OCI-LY7 (cell line): ENCODE measurements at regions not wholly inside any gene's neighbourhood (a gene's known extent, or its start where the extent isn't known, plus 50 kb on each side); places are given as distances from the start of the nearest gene placed in this dataset.

ENCODE experiments used
- BruUV-seq: library from RNA; stranded (reverse); fragments of 400-500 nt; replicated peaks from 2 replicates; lab custom pipeline; 2021; lab: Mats Ljungman, UMichigan
- CTCF ChIA-PET: fragments of 300-600 bp; sonication (Branson Sonifier 250); formaldehyde crosslinking; loops from one replicate; lab custom pipeline; 2022; ENCODE audit warnings: antibody characterized with exemption; ENCODE audit not compliant: unreplicated experiment; lab: Charles Lee
- POLR2A ChIA-PET: fragments of 300-600 bp; sonication (Branson Sonifier 250); formaldehyde crosslinking; loops from one replicate; lab custom pipeline; 2022; ENCODE audit warnings: antibody characterized with exemption; lab: Charles Lee
- DNase-seq: peaks from one replicate; pipeline ENCODE4 v3.0.0-alpha.2; 2015; ENCODE audit warnings: low spot score
- H2AFZ ChIP-seq: fragments of 200-600 bp; sonication (generic), shearing (Covaris generic); 2 replicates; pipeline ENCODE4 v1.6.1; 2014; ENCODE audit warnings: mild to moderate bottlenecking, antibody characterized with exemption, low read length, moderate library complexity
- H3K27ac ChIP-seq: fragments of 200-600 bp; sonication (generic); 2 replicates; pipeline ENCODE4 v1.5.1; 2014; ENCODE audit warnings: mixed run types, low read depth, mild to moderate bottlenecking, moderate library complexity, low read length, inconsistent platforms; ENCODE audit not compliant: poor library complexity, severe bottlenecking
- H3K36me3 ChIP-seq: fragments of 200-600 bp; sonication (generic); 2 replicates; pipeline ENCODE4 v1.6.1; 2014; ENCODE audit warnings: mild to moderate bottlenecking, antibody characterized with exemption, low read length, moderate library complexity, mixed read lengths; ENCODE audit not compliant: insufficient read depth
- H3K4me1 ChIP-seq: fragments of 200-600 bp; sonication (generic); 2 replicates; pipeline ENCODE4 v1.5.1; 2014; ENCODE audit warnings: mild to moderate bottlenecking, low read length; ENCODE audit not compliant: insufficient read depth, poor library complexity, severe bottlenecking
- H3K4me2 ChIP-seq: fragments of 200-600 bp; sonication (generic); 2 replicates; pipeline ENCODE4 v1.6.1; 2014; ENCODE audit warnings: mild to moderate bottlenecking, low read length
- H3K4me3 ChIP-seq: fragments of 200-600 bp; sonication (generic); 2 replicates; pipeline ENCODE4 v1.5.1; 2014; ENCODE audit warnings: mild to moderate bottlenecking, low read depth, low read length; ENCODE audit not compliant: poor library complexity, severe bottlenecking
- H3K79me2 ChIP-seq: fragments of 200-600 bp; sonication (generic); 2 replicates; pipeline ENCODE4 v1.6.1; 2016; ENCODE audit warnings: low read depth, mild to moderate bottlenecking, low read length, moderate library complexity, mixed read lengths; ENCODE audit not compliant: insufficient read depth
- H3K9me2 ChIP-seq: fragments of 200-600 bp; sonication (generic); 2 replicates; pipeline ENCODE4 v1.6.1; 2016; ENCODE audit warnings: mild to moderate bottlenecking, low read length, mixed read lengths; ENCODE audit not compliant: insufficient read depth
- H3K9me3 ChIP-seq: fragments of 200-600 bp; sonication (generic); 2 replicates; pipeline ENCODE4 v1.6.1; 2014; ENCODE audit warnings: mild to moderate bottlenecking, mixed run types, low read length, mixed read lengths
- H4K20me1 ChIP-seq: fragments of 200-600 bp; sonication (generic); 2 replicates; pipeline ENCODE4 v1.6.1; 2014; ENCODE audit warnings: mild to moderate bottlenecking, antibody characterized with exemption, low read length, moderate library complexity, mixed read lengths; ENCODE audit not compliant: insufficient read depth
- EZH2phosphoT487 ChIP-seq: fragments of 200-600 bp; sonication (generic); IDR thresholded peaks from 2 replicates; pipeline ENCODE4 v1.6.1; 2018; ENCODE audit warnings: low read depth, borderline replicate concordance, mild to moderate bottlenecking, mixed run types, antibody characterized with exemption, low read length, moderate library complexity, mixed read lengths
- intact Hi-C: fragments of 100-400 bp; cut with micrococcal nuclease; formaldehyde crosslinking; loops from one replicate; pipeline ENCODE4 v1.10.0; 2022; ENCODE audit not compliant: unreplicated experiment
- TF ChIP-seq, protein P1 (sequence below): fragments of 200-600 bp; sonication (generic); conservative IDR thresholded peaks from 2 replicates; pipeline ENCODE4 v1.5.1; 2014; ENCODE audit warnings: mild to moderate bottlenecking, antibody characterized with exemption, low read length, moderate library complexity, mixed read lengths

DNA sequence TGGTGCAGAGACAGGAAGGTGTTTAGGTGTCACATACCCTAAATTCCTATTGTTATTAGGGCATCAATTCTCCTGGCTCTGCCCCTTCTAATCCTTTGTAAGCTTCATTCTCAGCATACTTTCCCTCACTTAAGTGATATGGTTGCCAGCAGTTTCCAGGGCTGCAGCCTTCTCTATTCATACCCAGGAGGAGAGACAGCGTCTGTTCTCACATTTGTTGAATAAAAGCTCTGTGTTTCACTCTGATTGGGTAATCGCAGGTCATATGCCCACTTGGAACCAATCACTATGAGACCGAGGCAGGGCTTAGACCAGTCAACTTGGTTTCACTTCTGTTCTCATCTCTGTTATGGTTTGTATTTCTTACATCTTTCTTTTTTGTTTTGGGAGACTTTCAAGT lies 109.6 kb upstream of the MTPN start:
- intact Hi-C loops: no loop called here
- ChIA-PET POLR2A (interaction anchor here (0.6 to 0.7 kb wide), 2 partner anchors 17 to 118 kb away, joined by 3 read pairs; no protein-coding TSS in a partner anchor), CTCF (no interaction called here)
- Histone ChIP-seq H3K9me2 (no peaks in the 10 kb centered on the region), H3K79me2 (no peaks in the 10 kb centered on the region), H2AFZ (peak overlapping the region; percentile 18; the same call in 1 of the 2 replicates), H3K4me3 (no peak overlapping the region), H3K27ac (no peak overlapping the region), H4K20me1 (no peaks in the 10 kb centered on the region), H3K4me2 (no peak overlapping the region), H3K4me1 (no peaks in the 10 kb centered on the region), H3K9me3 (no peaks in the 10 kb centered on the region), H3K36me3 (no peaks in the 10 kb centered on the region; the same call in 1 of the 2 replicates)
- DNase-seq: peak; percentile 44
- BruUV-seq: no TSS peak
- TF ChIP-seq EZH2phosphoT487: no peak
- TF ChIP-seq, protein P1, sequence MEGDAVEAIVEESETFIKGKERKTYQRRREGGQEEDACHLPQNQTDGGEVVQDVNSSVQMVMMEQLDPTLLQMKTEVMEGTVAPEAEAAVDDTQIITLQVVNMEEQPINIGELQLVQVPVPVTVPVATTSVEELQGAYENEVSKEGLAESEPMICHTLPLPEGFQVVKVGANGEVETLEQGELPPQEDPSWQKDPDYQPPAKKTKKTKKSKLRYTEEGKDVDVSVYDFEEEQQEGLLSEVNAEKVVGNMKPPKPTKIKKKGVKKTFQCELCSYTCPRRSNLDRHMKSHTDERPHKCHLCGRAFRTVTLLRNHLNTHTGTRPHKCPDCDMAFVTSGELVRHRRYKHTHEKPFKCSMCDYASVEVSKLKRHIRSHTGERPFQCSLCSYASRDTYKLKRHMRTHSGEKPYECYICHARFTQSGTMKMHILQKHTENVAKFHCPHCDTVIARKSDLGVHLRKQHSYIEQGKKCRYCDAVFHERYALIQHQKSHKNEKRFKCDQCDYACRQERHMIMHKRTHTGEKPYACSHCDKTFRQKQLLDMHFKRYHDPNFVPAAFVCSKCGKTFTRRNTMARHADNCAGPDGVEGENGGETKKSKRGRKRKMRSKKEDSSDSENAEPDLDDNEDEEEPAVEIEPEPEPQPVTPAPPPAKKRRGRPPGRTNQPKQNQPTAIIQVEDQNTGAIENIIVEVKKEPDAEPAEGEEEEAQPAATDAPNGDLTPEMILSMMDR: no peak

DNA sequence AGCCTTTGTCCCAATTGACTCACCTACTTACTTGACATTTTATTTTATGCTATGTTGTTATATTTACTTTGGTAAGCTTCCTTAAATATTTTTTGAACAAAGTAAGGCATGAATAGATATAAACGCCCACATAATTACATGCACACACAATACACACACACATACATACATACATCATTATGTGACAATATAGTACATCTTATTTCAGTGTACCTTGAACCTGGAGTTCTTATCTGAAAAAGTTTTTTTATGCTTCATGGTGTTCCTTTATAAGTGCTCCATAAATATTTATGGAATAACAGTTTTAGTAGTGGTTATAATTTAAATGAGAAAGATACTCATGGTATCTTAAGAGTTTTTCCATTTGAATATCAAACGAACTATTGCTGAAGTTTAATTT lies 102.8 kb upstream of the MTPN start:
- no TSS peak for BruUV-seq
- H2AFZ ChIP-seq: 0 out of 2 replicates have a peak overlapping the region, but pooled peaks have one; percentile 28
- no peak for DNase-seq
- ChIA-PET CTCF (no interaction called here), POLR2A (interaction anchor here (0.6 to 0.9 kb wide), 3 partner anchors 15 to 536 kb away, joined by 3 to 4 read pairs (median 4); no protein-coding TSS in a partner anchor)
- no peak overlapping the region for H3K4me3 ChIP-seq
- TF ChIP-seq, protein P1: no peak
- TF ChIP-seq EZH2phosphoT487: no peak
- no peaks in the 10 kb centered on the region for H4K20me1 ChIP-seq
- intact Hi-C loops: no loop called here
- H3K4me2 ChIP-seq: no peak overlapping the region
- H3K4me1 ChIP-seq: no peaks in the 10 kb centered on the region
- H3K36me3 ChIP-seq: no peaks in the 10 kb centered on the region
- H3K9me2 ChIP-seq: no peaks in the 10 kb centered on the region
- H3K27ac ChIP-seq: no peak overlapping the region
- H3K79me2 ChIP-seq: no peaks in the 10 kb centered on the region
- H3K9me3 ChIP-seq: no peaks in the 10 kb centered on the region

DNA sequence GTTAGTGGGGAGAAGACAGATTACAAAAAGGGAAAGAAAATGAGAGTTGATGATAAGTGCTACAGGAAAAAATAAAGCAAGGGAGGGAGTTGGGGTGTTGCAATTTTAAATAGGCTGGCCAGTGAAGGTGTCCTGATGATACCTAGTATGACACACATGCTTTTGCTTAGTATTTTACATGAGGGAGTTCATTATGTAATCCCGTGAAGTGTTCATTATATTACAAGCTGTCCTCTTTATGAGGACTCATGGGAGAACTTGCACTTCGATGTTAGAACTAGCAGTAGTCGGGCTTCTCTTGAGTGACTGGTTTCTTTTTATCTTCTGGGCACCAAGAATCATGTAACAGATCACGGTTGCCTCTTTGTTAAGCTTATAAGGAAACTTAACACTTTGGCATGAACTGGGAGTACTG lies 102.3 kb upstream of the MTPN start:
- Histone ChIP-seq H2AFZ (0 out of 2 replicates have a peak overlapping the region, but pooled peaks have one; percentile 28), H3K9me3 (no peaks in the 10 kb centered on the region), H3K9me2 (no peaks in the 10 kb centered on the region), H3K79me2 (no peaks in the 10 kb centered on the region), H4K20me1 (no peaks in the 10 kb centered on the region), H3K36me3 (no peaks in the 10 kb centered on the region), H3K4me3 (no peak overlapping the region), H3K4me2 (no peak overlapping the region), H3K4me1 (no peaks in the 10 kb centered on the region), H3K27ac (no peak overlapping the region)
- intact Hi-C loops: no loop called here
- CTCF ChIA-PET: no interaction called here
- TF ChIP-seq EZH2phosphoT487: no peak
- TF ChIP-seq, protein P1: no peak
- no peak for DNase-seq
- POLR2A ChIA-PET: interaction anchor here (0.5 kb wide), 1 partner anchor 69 kb away, joined by 7 read pairs; no protein-coding TSS in a partner anchor
- BruUV-seq: no TSS peak
